ENCODE measurements at regions not wholly inside any gene's neighbourhood (a gene's known extent, or its start where the extent isn't known, plus 50 kb on each side); places are given as distances from the start of the nearest gene placed in this dataset.

DNA sequence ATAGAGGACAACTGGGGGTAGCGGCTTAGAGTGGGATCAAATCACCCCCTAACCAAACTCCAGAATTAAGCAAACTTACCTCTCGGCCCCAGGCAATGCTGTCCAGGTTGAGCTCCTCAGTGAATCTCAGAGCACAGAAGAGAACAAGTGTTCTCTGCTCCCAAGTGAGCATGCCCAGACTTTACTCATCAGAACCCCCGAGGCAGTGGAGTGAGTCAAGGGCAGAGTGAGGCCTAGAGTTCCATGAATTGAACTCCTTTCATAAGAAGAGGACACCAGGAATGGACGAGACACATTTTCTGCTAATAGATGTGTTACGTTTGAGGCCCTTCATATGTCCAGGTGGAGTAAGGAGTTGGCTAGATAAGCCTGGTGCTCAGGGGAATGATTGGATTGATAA, 134.0 kb upstream of the DTNBP1 start:
- DNase-seq, result no peak

DNA sequence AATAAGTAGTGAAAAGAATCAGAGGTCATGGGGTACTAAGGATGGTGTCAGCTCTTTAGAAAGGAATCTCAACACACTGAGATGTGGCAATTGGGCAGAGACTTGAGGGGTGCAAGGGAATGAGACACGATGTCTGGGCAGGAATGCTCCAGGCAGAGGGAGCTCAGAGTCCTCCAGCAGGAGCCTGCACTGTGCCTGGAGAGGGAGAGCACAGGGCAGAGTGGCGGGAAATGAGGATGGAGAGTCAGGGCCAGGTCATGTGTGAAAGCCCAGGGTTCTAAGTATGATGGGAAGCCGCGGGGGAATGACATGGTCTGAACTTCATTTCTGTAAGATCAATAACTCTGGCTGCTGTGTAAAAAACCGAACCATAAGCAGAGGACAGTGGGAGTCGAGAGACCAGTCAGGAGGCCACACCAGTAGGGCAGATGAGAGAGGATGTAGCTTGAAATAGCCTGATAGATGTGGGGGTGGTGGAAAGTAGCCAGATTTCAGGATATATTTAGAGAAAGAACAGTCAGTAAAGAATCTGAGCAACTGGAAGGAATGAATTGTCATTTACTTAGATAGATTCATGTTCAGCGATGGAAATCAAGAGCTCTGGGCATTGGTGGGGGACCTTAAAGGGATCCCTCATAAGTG, 133.4 kb upstream of the DTNBP1 start:
- no peak for DNase-seq

DNA sequence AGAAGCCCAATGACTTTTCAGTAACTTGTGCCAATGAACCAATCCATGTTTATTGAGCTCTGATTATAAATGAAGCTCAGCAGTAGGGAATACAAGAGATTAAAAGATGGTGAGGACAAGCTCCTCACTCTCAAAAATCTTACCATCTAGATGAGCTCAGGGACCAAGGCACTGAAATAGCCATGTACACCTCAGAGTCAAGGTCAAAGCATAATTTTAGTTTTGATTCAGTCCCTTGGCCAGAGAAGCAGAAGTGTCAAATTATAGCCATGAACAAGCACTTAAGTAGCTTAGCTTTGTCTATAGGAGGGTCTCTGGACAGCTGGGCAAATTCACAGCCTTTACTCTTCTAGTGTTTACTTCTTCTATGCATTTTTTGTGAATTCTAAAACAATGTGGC, 131.0 kb upstream of the DTNBP1 start:
- DNase-seq, result peak in 1 of 2 experiments; percentile 17

DNA sequence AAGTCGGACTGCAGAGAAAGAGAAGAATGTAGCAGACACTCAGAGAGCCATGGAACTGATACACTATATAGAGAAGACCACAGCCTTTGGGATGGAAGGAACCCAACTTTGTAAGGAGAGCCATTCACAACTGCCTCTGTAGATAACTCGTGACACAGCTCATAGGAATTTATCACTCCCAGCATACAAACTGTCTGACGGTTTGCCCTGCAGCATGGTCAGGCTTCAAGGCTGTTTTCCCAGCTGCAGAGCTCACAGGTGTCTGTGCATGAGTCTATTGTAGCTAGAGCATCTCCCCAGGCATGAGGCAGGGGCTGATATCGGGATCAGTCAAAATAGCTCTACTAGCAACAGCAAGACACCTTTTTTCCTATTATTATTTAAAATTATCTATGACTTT, 130.5 kb upstream of the DTNBP1 start:
- DNase-seq, result no peak

DNA sequence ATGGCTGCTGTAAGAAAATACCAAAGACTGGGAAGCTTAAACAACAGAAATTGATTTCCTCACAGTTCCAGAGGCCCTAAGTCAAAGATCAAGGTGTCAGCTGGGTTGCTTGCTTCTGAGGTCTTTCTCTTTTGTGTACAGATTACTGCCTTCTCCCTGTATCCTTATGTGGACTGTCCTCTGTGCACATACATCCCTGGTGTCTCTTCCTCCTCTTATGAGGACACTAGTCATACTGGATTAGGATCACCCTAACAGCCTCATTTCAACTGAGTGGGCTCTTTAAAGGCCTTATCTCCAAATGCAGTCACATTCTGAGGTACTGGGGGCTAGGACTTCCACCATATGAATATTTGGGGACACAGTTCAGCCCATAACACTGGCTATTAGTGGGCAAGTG, 130.0 kb upstream of the DTNBP1 start:
- DNase-seq, result no peak

DNA sequence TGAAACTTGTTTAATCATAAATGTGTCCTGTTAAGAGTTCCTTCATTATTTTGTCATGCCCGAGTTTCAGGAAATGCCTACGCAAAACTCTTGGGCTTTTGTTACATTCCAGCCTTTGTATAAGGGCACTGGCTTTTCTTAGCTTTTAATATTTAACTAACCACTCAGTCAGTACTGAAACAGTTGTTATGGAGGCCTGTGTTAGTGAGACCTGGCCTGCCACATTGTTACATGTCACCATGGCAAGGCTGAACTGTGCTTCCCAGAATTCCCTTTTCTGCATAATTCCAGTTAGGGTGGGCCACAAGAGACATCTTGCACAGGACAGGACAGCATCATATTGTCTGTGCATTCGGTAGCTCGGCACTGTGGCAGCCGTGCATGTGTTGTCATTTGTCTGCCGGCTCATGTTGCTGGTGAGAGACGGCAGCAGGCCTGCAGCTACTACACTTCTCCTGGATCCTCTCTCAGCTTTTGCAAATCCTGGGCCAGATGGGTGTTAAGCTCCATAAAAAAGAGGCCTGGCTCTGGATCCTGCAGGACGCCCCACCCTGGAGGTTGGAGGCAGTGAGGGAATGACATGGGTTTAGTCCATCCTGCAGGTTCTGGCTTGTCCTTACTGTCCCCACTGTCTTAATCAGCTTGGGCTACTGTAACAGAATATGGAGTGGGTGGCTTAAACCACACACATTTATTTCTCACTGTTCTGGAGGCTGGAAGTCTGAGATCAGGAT, 128.8 kb upstream of the DTNBP1 start:
- peak; percentile 97 to 98 for DNase-seq

DNA sequence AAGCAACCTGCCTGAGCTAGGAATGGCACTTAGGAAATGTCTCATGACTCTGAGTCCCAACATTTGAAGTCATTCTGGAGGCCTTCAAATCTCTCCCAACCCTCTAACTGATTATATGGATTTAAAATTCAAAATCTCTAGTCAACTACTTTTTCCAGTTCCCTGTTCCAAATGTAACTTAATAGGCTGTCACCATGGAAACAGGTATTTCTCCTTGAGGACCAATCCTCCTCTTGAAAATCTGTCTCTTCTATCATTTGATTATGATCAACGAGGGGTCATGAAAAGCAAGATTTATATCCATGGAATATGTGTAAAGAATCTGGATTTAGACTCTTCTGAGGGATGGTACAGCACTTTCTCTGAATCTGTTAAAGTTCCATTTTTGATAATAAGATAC, 127.3 kb upstream of the DTNBP1 start:
- DNase-seq, result peak; percentile 5 to 55

DNA sequence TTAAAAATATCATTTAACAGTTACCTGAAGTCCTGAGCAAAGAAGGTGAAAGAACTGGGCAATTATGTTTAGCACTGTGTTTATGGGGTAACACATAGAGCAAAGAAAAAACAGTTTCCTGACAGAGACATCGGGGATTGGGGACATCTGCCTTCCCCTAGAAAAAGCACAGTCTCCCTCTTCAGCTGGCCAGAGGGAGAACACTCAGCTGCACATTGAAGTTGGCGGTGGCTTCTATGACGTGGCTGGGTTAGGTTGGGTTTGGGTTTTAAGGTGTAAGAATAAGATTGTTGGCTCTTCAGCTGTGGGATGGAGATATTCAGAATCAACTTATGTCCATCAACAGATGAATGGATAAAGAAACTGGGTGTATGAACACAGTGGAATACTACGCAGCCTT, 124.0 kb upstream of the DTNBP1 start:
- DNase-seq, result no peak

DNA sequence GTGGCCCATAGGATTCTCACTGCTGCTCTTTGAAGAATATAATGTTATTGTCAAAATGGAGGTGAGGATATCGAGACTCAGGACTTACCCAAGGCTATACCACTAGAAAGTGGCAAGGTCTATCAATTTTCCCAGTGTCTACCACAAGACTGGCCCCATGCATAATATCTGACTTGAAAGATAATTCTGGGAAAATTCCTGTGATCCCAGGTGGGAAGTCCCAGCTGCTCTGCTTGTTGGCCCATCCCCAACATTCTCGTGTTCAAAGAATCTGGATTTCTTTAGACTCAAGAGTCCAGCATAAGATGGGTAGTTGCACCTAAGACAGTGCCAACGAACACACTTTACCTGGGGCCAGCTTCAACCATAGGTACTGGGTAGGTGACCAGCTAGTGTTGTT, 120.7 kb upstream of the DTNBP1 start:
- DNase-seq, result no peak

DNA sequence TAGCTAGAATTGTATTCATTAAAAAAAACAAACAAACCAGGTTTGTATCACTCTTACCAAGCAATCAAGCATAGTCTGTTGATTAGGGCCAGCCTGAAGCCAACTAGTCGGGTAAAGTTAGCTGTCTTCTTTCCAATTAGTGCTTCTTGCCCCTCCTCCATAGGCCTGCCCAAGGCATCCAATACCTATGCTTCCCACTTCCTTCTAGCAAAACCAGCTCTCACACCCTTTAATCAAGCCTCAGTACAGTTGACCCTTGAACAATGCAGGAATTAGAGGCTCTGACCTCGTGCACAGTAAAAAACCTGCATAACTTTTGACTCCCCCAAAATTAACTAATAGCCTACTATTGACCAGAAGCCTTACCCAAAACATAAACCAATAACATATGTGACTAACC, 119.1 kb upstream of the DTNBP1 start:
- no peak for DNase-seq

DNA sequence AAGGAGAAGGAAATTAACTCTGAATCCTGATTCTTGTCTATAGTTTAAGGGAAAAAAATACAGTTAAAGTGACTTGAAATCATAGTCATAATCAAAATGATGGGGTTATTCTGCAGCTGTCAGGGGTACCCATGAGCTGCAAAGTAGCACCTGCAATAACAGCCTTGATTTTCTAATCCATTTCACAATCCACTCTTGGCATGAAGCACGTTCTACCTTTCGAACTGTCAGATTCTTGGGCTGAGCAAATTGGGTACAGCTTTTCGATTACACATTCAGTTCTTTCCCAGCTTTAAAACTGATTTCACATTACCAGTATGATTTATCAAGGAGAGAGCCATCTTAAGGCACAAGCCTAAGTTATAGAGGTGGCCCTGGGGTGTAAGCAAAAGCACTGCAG, 118.5 kb upstream of the DTNBP1 start:
- no peak for DNase-seq

DNA sequence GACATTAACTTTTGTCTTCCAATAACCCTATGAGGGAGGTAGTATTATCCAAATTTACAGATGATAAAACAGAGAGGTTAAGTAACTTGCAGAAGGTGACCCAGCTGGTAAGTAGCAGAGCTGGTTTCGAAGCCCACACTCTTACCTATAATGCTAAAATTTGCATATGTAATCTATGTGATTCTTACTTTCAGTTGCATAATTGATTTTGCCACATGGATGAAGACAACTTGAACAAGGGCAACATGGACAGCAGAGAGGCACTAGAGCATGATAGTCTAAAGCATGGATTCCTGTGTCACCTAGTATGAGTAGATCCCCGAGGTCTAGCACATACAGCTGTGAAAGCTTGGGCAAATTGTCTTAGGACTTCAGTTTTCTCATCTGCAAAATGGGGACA, 117.6 kb upstream of the DTNBP1 start:
- DNase-seq, result no peak

DNA sequence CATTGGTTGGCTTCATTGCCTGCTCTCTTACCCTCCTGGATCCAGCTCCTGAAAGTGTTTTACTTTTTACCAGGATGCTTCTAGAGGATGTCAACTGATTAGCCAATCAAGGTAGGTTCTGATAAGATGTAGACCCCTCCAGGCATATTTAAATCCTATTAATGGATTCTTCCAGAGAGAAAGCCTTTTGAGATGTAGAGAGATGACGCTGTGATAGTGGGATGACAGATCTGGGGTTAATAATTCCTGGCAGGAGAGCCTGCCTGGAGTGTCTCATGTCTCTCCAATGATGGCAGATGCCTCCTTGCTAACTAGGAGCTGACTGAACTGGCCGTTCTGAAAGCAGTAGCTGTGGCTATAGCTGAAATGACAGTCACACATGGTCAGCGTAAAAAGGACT, 116.9 kb upstream of the DTNBP1 start:
- DNase-seq, result no peak

DNA sequence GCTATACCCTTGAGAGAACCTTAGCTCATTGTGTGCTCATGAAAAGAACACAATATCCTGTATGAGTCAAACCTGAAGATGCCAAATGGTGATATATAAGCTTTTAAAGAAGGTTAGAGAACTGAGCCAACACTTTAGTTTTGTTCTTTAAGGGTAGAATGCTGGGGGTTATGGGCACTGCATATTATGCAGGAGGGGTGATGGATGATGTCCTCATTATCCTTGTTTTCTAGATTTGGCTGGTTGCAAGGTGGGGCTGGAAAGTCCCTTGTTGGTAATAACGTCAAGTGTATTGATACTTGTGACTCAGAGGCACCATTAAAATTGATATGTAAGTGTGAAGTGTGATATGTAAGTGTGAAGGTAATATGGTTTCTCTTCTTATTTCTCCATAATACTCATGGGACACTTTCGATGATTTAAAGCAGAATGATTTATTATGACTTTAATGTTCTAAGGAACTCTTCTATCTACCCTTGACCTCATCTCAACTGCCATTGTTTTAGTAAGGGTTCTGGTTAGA, 113.7 kb upstream of the DTNBP1 start:
- no peak for DNase-seq

DNA sequence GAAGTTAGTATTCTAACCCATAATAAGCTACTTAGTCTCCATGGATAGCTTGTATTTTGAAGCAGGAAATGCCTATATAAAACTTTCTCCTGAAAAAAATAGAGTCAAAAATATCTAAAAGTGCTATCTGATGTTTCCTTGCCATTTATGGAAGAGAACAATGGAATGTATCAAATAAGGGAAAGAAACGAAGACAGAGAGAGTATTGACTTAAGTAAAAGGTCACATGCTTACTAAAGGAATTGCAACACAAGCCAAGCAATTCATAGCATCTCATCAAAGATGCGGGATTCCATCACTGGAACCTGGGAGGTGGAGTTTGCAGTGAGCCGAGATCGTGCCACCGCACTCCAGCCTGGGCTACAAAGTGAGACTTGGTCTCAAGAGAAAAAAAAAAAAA, 112.9 kb upstream of the DTNBP1 start:
- no peak for DNase-seq

DNA sequence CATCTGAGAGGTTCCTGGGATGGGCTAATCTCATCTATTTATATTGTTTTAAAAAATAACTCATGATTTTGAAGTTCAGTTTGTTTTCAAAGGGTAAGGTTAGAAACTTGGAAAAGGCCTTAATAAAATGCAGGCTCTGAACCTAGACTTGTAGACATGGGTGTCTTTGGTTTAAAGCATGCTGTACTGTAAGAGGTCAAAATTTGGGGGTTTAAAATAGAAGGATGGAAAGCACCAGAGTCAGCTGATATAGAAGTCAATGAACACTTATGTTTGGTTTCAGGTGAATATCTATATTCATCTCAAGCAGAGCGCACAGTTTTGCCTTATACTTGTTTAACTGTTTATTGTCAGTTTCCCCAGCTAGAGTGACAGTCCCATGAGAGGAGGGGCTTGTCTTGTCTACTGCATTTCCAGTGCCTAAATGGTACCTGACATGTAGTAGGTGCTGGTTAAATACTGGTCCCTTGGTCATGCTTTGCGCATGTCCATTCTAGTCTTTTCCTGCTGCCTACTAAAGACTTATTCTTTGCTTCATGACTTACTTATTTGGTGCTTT, 112.3 kb upstream of the DTNBP1 start:
- DNase-seq, result no peak

DNA sequence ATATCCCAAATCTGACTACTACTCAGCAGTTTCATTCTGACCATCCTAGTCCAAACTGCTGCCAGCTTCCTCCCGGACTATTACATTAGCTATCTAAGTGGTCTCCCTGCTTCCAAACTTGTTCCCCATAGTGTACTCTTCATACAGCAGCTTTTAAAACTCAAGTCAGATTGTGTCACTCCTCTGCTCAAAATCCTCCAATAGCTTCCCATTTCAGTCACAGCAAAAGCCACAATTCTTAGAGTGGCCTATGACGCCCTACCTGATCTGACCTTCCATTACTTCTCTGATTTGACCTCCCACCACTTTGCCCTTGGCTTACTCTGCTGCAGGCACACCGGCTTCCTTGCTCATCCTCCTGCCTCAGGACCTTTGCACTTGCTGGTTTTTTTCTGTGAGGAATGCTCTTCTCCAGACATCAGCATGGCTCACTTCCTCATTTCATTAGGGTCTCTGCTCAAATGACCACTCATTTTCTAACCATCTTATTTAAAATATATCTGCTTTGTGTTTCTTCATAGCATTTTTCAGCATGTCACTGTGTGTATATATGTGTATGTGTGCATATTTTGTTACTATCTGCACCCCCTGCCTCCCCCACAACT, 111.1 kb upstream of the DTNBP1 start:
- no peak for DNase-seq

DNA sequence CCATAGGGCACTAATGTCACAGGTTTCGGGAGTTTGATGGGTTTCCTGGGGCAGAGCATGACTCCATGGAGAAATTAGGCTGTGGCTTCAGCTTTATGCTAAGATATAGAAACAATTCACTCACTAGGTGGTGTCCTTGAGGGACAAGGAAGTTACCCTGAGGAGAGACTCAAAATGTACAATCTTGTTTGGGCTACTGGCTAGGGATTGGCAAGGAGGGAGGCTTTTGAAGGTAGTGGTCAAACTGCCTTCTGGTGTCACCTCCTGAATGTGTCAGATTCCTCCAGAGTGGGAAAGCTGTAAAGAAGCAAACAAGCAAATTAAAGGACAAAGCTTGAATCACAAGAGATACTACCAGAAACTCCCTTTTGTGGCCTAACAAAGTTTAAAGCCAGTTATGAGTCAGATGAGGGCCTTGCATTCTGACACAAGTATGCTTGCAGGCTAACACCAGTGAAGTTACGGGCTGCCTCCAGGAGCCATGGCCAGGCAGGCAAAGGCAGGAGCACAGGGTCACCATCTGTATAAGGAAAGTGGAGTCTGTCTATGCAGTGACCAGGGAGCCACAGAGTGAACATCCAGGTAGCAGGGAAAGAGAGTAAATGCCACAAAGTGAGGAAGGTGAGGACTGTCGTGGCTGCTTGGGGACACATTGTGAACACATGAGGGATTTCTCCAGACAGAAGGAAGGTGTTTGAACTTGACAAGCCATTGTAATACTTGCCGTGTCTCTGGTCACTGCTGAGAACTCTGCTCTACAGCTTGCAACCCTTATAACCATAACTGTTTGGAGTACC, 107.7 kb upstream of the DTNBP1 start:
- no peak for DNase-seq

DNA sequence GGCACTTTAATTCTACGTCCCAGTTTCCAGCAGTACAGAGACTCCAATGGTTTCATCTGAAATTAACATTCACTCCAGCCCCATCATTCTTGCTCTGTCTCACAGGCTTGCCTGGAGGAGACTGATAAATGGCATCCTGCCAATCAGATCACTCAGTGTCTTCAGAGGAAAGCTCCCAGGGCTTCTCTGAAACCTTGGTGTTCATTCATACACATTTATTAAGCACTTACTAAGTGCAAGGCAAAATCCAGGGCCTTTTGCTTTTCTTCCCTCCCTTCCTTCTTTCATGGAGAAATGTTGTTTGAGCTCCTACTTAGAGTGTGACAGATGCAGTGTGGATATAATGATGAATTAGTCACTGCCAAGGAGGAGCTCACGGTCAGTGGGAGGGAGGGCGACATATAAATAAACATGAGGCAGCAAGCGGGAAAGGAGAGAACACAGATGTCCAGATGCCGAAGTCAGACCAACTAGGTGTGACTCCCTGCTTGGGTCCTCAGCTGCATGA, 106.7 kb upstream of the DTNBP1 start:
- peak; percentile 53 to 83 for DNase-seq

DNA sequence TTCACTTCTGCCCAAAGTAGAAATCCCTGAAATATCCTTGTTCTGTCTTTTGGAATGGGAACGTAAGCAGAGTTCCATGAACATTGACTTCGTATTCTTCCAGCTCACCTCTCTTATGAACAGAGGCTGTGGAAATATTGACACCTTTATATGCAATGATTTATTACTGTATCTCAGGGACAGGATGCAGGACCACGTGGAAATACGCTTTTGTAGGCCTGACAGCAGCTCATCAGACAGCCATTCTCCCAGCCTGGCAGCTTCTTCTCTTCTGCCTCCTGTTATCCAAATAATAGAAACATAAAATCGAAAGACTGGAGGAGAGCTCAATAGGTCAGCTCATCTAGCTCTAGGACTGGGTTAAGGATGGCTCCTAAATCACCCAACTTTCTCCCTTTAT, 106.2 kb upstream of the DTNBP1 start:
- DNase-seq, result no peak

DNA sequence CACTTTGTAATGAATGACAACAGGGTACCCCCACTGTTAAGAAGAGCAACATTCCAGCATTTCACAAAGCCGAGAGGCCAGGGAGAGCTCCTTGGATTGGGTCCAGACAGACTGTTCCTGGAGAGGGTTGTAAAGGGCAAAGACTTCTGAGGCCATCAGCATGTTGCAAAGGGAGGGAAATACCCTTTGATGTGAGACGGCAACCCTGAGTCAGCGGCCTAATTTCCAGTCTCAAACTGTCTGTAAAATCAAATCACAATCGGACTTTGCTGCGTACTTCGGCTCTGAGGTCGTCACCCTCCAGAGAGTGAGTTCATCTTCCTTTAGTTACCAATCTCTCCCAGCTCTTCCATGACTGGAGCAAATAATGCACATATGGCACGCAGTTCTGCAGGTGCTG, 101.0 kb upstream of the DTNBP1 start:
- DNase-seq, result peak in 1 of 2 experiments; percentile 43

DNA sequence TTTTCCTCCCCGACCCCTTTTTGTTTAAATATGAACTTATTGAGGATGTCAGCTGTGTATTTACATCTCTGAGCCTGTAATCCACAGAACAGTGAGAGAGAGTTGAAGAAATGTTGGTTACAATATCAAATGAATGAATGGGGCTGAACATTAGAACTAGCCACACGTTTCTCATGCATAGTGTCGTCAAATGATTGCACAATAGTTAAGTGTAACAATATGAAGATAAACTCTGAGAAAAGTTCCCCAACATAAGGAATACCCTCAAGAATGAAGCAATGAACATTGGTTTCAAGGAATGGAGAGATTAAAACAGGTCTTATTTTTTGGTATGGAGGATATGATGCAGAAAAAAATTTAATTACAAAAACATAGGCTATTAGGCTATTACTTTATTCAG, 100.5 kb upstream of the DTNBP1 start:
- no peak for DNase-seq

DNA sequence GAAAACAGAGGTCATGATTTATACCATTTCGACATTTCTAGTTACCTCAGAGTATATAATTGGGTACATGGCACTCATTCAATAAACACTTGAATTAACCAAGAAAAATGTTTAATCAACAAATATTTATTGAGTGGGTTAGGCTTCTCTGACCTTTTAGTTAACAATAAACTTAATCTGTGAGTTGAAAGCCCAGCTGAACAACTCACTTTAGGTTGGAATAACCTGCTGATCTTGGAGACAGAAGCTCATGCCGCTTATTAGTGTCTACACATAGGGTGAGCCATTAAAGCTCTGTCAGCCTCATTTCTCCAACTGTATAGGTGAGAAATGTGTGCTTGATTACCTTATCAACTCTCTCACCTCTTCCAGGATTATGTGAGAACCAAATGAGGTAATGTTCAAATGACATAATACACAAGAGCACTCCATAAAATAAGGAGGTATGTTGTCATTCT, 98.2 kb upstream of the DTNBP1 start:
- no peak for DNase-seq
